ENCODE measurements at regions not wholly inside any gene's neighbourhood (a gene's known extent, or its start where the extent isn't known, plus 50 kb on each side); places are given as distances from the start of the nearest gene placed in this dataset.
"Not testable (repeated sequence)": the region's sequence is repeated elsewhere in the genome, so short reads cannot be mapped to it uniquely, and the experiment has no call there.

DNA sequence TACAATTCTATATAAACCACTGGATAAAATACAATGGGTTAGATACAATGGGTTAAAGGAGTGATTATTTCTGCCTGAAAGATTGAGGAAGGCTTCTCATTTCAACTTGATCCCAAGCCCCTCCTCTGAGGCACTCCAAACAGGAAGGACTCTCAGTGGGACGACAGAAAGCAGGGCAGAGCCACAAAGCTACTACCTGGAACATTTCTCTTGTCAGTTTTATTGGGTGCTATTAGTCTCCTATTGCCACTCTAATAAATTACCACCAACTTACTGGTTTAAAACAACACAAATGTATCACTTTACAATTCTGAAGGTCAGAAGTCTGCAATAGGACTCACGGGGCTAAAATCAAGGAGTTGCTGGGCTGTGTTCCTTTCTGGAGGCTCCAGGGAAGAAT is 146.7 kb downstream of the MREG start:
- Mint-ChIP-seq H3K4me3 (ENCODE audit: unreplicated experiment) (no peak overlapping the region), H3K27me3 (ENCODE audit: unreplicated experiment) (no peaks in the 10 kb centered on the region), H3K9me3 (ENCODE audit: unreplicated experiment) (peaks cover 4% of the 10 kb centered on the region), H3K4me1 (ENCODE audit: unreplicated experiment) (peaks cover 32% of the 10 kb centered on the region), H3K27ac (ENCODE audit: unreplicated experiment) (no peak overlapping the region), H3K36me3 (ENCODE audit: unreplicated experiment) (no peaks in the 10 kb centered on the region)
- DNase-seq (ENCODE audit: extremely low spot score, unreplicated experiment), result no peak
- TF ChIP-seq, protein P1, sequence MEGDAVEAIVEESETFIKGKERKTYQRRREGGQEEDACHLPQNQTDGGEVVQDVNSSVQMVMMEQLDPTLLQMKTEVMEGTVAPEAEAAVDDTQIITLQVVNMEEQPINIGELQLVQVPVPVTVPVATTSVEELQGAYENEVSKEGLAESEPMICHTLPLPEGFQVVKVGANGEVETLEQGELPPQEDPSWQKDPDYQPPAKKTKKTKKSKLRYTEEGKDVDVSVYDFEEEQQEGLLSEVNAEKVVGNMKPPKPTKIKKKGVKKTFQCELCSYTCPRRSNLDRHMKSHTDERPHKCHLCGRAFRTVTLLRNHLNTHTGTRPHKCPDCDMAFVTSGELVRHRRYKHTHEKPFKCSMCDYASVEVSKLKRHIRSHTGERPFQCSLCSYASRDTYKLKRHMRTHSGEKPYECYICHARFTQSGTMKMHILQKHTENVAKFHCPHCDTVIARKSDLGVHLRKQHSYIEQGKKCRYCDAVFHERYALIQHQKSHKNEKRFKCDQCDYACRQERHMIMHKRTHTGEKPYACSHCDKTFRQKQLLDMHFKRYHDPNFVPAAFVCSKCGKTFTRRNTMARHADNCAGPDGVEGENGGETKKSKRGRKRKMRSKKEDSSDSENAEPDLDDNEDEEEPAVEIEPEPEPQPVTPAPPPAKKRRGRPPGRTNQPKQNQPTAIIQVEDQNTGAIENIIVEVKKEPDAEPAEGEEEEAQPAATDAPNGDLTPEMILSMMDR (IDR thresholded peaks at IDR 0.05), result no peak

DNA sequence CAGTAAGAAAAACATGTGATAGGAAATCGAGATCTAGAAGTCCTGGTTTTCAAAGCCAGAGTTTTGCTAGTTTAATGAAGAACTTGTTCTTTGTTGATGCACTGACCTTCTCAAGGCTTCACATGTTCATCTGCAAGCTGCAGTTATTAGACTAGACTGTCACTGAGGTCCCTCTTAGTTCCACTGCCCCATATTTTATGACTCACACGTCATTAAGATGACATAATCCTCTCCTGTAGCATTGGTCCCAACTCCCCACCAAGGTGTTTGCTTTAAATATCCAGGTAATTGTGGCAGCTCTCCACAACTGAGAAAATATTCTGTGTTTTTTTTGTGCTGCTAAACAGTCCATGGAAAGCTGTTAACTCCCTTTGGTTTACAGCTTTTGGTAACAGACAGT is 149.7 kb downstream of the MREG start:
- Mint-ChIP-seq H3K4me1 (ENCODE audit: unreplicated experiment) (peaks cover 19% of the 10 kb centered on the region), H3K9me3 (ENCODE audit: unreplicated experiment) (no peaks in the 10 kb centered on the region), H3K4me3 (ENCODE audit: unreplicated experiment) (no peak overlapping the region), H3K36me3 (ENCODE audit: unreplicated experiment) (no peaks in the 10 kb centered on the region), H3K27me3 (ENCODE audit: unreplicated experiment) (no peaks in the 10 kb centered on the region), H3K27ac (ENCODE audit: unreplicated experiment) (no peak overlapping the region)
- no peak for DNase-seq (ENCODE audit: extremely low spot score, unreplicated experiment)
- TF ChIP-seq, protein P1 (IDR thresholded peaks at IDR 0.05), result no peak

DNA sequence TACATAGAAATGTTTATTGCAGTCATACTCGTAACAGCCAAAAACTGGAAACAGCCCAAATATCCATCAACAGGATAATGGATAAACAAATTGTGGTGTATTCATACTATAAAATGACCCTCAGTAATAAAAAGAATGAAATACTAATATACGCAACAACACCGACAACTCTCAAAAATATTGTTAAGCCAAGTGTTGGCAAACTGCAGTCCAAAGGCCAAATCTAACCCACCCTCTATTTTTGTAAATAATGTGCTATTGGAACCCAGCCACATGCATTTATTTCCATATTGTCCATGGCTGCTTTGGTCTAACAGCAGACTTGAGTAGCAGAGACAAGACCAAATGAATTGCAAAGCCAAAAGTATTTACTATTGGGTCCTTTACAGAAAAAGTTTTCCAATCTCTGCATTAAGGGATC is 151.0 kb downstream of the MREG start:
- Mint-ChIP-seq H3K36me3 (ENCODE audit: unreplicated experiment) (no peaks in the 10 kb centered on the region), H3K27me3 (ENCODE audit: unreplicated experiment) (no peaks in the 10 kb centered on the region), H3K27ac (ENCODE audit: unreplicated experiment) (no peak overlapping the region), H3K4me1 (ENCODE audit: unreplicated experiment) (peaks cover 15% of the 10 kb centered on the region), H3K9me3 (ENCODE audit: unreplicated experiment) (no peaks in the 10 kb centered on the region), H3K4me3 (ENCODE audit: unreplicated experiment) (no peak overlapping the region)
- DNase-seq (ENCODE audit: extremely low spot score, unreplicated experiment), result no peak
- TF ChIP-seq, protein P1 (IDR thresholded peaks at IDR 0.05), result no peak

DNA sequence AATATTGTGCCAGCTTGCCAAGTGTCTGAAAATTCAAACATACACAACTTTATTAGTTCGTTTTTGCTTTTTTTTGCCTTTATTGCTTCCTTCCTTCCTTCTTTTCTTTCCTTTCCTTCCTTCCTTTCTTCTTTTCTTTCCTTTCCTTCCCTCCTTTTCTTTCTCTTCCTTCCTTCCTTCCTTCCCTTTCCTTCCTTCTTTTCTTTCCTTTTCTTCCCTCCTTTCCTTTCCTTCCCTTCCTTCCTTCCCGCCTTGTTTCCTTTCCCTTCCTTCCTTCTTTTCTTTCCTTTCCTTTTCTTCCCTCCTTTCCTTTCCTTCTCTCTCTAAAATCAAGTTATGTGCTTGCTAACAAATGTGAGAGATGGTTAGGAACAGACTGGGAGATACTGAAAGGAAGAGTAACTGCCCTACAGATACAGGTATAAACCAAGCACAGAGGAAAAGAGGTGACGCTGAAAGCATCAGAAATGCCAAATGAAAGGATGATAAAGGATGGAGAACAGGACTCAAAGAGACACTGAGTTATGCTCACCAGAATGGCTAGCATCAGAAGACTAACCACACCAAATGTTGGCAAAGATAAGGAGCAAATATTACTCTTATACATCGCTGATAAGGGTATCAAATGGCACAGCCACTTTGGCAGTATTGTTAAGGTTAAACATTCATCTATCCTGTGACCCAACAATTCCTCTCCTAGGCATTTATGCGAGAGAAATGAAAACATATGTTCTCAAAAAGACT is 151.6 kb downstream of the MREG start:
- Mint-ChIP-seq H3K27me3 (ENCODE audit: unreplicated experiment) (no peaks in the 10 kb centered on the region), H3K9me3 (ENCODE audit: unreplicated experiment) (no peaks in the 10 kb centered on the region), H3K36me3 (ENCODE audit: unreplicated experiment) (no peaks in the 10 kb centered on the region), H3K4me3 (ENCODE audit: unreplicated experiment) (no peak overlapping the region), H3K4me1 (ENCODE audit: unreplicated experiment) (peaks cover 9% of the 10 kb centered on the region), H3K27ac (ENCODE audit: unreplicated experiment) (no peak overlapping the region)
- no peak for DNase-seq (ENCODE audit: extremely low spot score, unreplicated experiment)
- TF ChIP-seq, protein P1 (IDR thresholded peaks at IDR 0.05), result no peak

DNA sequence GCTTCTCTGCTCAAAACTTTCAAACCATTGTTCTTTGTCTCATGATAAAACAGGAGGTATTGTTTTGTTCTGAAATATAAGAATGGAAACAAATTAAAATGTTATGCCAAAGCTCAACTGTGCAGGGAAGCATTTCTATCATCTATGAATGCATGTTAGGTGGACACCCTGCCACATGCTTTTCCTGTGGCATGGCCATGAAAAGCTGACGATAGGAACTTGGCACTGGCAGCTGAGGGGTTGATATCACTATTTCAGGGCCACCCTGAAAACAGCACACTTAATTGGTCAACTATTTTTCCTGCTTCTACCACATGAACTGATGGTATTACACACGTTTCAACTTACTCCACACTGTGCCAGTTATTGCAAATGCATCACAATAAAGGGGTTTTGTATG is 157.3 kb downstream of the MREG start:
- H3K4me1 Mint-ChIP-seq (ENCODE audit: unreplicated experiment), result peaks cover 13% of the 10 kb centered on the region
- no peak for DNase-seq (ENCODE audit: extremely low spot score, unreplicated experiment)
- H3K9me3 Mint-ChIP-seq (ENCODE audit: unreplicated experiment), result no peaks in the 10 kb centered on the region
- no peak overlapping the region for H3K4me3 Mint-ChIP-seq (ENCODE audit: unreplicated experiment)
- no peaks in the 10 kb centered on the region for H3K36me3 Mint-ChIP-seq (ENCODE audit: unreplicated experiment)
- TF ChIP-seq, protein P1 (IDR thresholded peaks at IDR 0.05), result no peak
- H3K27me3 Mint-ChIP-seq (ENCODE audit: unreplicated experiment), result no peaks in the 10 kb centered on the region
- no peak overlapping the region for H3K27ac Mint-ChIP-seq (ENCODE audit: unreplicated experiment)

DNA sequence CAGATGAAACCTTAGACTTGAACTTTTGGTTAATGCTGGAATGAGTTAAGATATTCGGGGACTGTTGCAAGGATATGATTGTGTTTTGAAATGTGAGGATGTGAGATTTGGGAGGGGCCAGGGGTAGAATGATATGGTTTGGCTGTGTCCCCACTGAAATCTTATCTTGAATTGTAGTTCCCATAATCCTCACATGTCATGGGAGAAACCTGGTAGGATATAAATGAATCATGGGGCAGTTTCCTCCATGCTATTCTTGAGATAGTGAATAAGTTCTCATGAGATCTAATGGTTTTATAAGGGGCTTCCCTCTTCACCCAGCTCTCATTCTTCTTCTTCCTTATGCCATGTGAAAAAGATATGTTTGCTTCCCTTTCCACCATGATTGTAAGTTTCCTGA is 158.0 kb downstream of the MREG start:
- not testable (repeated sequence) for H3K27ac Mint-ChIP-seq (ENCODE audit: unreplicated experiment); H3K4me3 Mint-ChIP-seq (ENCODE audit: unreplicated experiment); H3K36me3 Mint-ChIP-seq (ENCODE audit: unreplicated experiment); H3K9me3 Mint-ChIP-seq (ENCODE audit: unreplicated experiment); DNase-seq (ENCODE audit: extremely low spot score, unreplicated experiment); H3K27me3 Mint-ChIP-seq (ENCODE audit: unreplicated experiment)
- peaks cover 20% of the 10 kb centered on the region for H3K4me1 Mint-ChIP-seq (ENCODE audit: unreplicated experiment)
